HG03457 (cell line): ENCODE measurements at regions not wholly inside any gene's neighbourhood (a gene's known extent, or its start where the extent isn't known, plus 50 kb on each side); places are given as distances from the start of the nearest gene placed in this dataset.
"Not testable (repeated sequence)": the region's sequence is repeated elsewhere in the genome, so short reads cannot be mapped to it uniquely, and the experiment has no call there.

ENCODE experiments used
- ATAC-seq: cut with Tn5 transposase; IDR thresholded peaks from one replicate; pipeline ENCODE4 v1.9.1; 2021; ENCODE audit warnings: moderate number of reproducible peaks; ENCODE audit not compliant: unreplicated experiment

- ATAC-seq: no peak
Observed at GRCh38 chr11:42925916-42926315, 385.9 kb upstream of the API5 start.

- no peak for ATAC-seq
Observed at GRCh38 chr11:42947405-42947804, 364.4 kb upstream of the API5 start.

- ATAC-seq: not testable (repeated sequence)
Observed at GRCh38 chr11:42949738-42950376, 361.9 kb upstream of the API5 start.

- ATAC-seq: no peak
Observed at GRCh38 chr11:42951266-42951665, 360.5 kb upstream of the API5 start.

GRCh38 chr11:42957831-42958230 is 354.0 kb upstream of the API5 start:
- no peak for ATAC-seq

GRCh38 chr11:42958635-42959034 is 353.2 kb upstream of the API5 start:
- ATAC-seq: no peak

- ATAC-seq: no peak
Observed at GRCh38 chr11:42960521-42961088, 351.2 kb upstream of the API5 start.

GRCh38 chr11:42967653-42968052 is 344.1 kb upstream of the API5 start:
- ATAC-seq: no peak

- no peak for ATAC-seq
Observed at GRCh38 chr11:42972741-42973140, 339.1 kb upstream of the API5 start.

- no peak for ATAC-seq
Observed at GRCh38 chr11:42974510-42975179, 337.2 kb upstream of the API5 start.

GRCh38 chr11:42975180-42975529 is 336.6 kb upstream of the API5 start:
- no peak for ATAC-seq

- ATAC-seq: no peak
Observed at GRCh38 chr11:42976636-42977217, 335.1 kb upstream of the API5 start.

- no peak for ATAC-seq
Observed at GRCh38 chr11:42992594-42992993, 319.2 kb upstream of the API5 start.

GRCh38 chr11:42996421-42997307 is 315.1 kb upstream of the API5 start:
- ATAC-seq: no peak

- not testable (repeated sequence) for ATAC-seq
Observed at GRCh38 chr11:43004879-43005278, 306.9 kb upstream of the API5 start.

- no peak for ATAC-seq
Observed at GRCh38 chr11:43010042-43010441, 301.8 kb upstream of the API5 start.

- ATAC-seq: no peak
Observed at GRCh38 chr11:43012606-43013005, 299.2 kb upstream of the API5 start.

GRCh38 chr11:43021466-43021865 is 290.3 kb upstream of the API5 start:
- no peak for ATAC-seq

GRCh38 chr11:43034341-43034740 is 277.5 kb upstream of the API5 start:
- ATAC-seq: no peak

GRCh38 chr11:43035086-43035485 is 276.7 kb upstream of the API5 start:
- no peak for ATAC-seq
